ENCODE measurements at regions not wholly inside any gene's neighbourhood (a gene's known extent, or its start where the extent isn't known, plus 50 kb on each side); places are given as distances from the start of the nearest gene placed in this dataset.

- DNase-seq (ENCODE audit: low spot score), result no peak
These were observed 151.2 kb downstream of the FGF9 start for GRCh38 chr13:21822029-21822428.

GRCh38 chr13:21823416-21823815 lies 152.5 kb downstream of the FGF9 start:
- no peak for DNase-seq (ENCODE audit: low spot score)

GRCh38 chr13:21823949-21824348 lies 153.1 kb downstream of the FGF9 start:
- DNase-seq (ENCODE audit: low spot score), result no peak

- DNase-seq (ENCODE audit: low spot score), result no peak
These were observed 154.3 kb downstream of the FGF9 start for GRCh38 chr13:21825186-21825585.

GRCh38 chr13:21825801-21826200 lies 154.9 kb downstream of the FGF9 start:
- DNase-seq (ENCODE audit: low spot score), result no peak

- DNase-seq (ENCODE audit: low spot score), result no peak
These were observed 155.5 kb downstream of the FGF9 start for GRCh38 chr13:21826214-21827015.

- no peak for DNase-seq (ENCODE audit: low spot score)
These were observed 160.9 kb downstream of the FGF9 start for GRCh38 chr13:21831654-21832324.

GRCh38 chr13:21833921-21834320 lies 163.0 kb downstream of the FGF9 start:
- DNase-seq (ENCODE audit: low spot score), result no peak

GRCh38 chr13:21834521-21834920 lies 163.6 kb downstream of the FGF9 start:
- no peak for DNase-seq (ENCODE audit: low spot score)

GRCh38 chr13:21837288-21837687 lies 166.4 kb downstream of the FGF9 start:
- DNase-seq (ENCODE audit: low spot score), result no peak

- DNase-seq (ENCODE audit: low spot score), result no peak
These were observed 167.1 kb downstream of the FGF9 start for GRCh38 chr13:21837841-21838551.

- DNase-seq (ENCODE audit: low spot score), result no peak
These were observed 175.7 kb downstream of the FGF9 start for GRCh38 chr13:21846605-21847004.

- DNase-seq (ENCODE audit: low spot score), result no peak
These were observed 178.4 kb downstream of the FGF9 start for GRCh38 chr13:21849323-21849722.

- no peak for DNase-seq (ENCODE audit: low spot score)
These were observed 179.4 kb downstream of the FGF9 start for GRCh38 chr13:21850013-21851006.

GRCh38 chr13:21852043-21852442 lies 181.2 kb downstream of the FGF9 start:
- no peak for DNase-seq (ENCODE audit: low spot score)

GRCh38 chr13:21853779-21854178 lies 182.9 kb downstream of the FGF9 start:
- no peak for DNase-seq (ENCODE audit: low spot score)

- DNase-seq (ENCODE audit: low spot score), result no peak
These were observed 197.9 kb downstream of the FGF9 start for GRCh38 chr13:21868823-21869222.

- DNase-seq (ENCODE audit: low spot score), result no peak
These were observed 200.5 kb downstream of the FGF9 start for GRCh38 chr13:21871382-21871781.

- DNase-seq (ENCODE audit: low spot score), result no peak
These were observed 201.0 kb downstream of the FGF9 start for GRCh38 chr13:21871919-21872318.

- no peak for DNase-seq (ENCODE audit: low spot score)
These were observed 201.9 kb downstream of the FGF9 start for GRCh38 chr13:21872795-21873194.

GRCh38 chr13:21875116-21875515 lies 204.2 kb downstream of the FGF9 start:
- DNase-seq (ENCODE audit: low spot score), result no peak
